PC-9 (cell line): ENCODE measurements at regions not wholly inside any gene's neighbourhood (a gene's known extent, or its start where the extent isn't known, plus 50 kb on each side); places are given as distances from the start of the nearest gene placed in this dataset.

Experiments used
- CTCF ChIP-seq: fragments of 200-600 bp; sonication (generic); conservative IDR thresholded peaks from 2 replicates; pipeline ENCODE4 v1.6.1; 2017; ENCODE audit warnings: mixed run types, antibody characterized with exemption, mild to moderate bottlenecking, moderate library complexity
- EZH2 ChIP-seq: fragments of 200-600 bp; sonication (generic); IDR thresholded peaks from 2 replicates; pipeline ENCODE4 v1.8.0; 2017; ENCODE audit warnings: antibody characterized with exemption, low read depth

DNA sequence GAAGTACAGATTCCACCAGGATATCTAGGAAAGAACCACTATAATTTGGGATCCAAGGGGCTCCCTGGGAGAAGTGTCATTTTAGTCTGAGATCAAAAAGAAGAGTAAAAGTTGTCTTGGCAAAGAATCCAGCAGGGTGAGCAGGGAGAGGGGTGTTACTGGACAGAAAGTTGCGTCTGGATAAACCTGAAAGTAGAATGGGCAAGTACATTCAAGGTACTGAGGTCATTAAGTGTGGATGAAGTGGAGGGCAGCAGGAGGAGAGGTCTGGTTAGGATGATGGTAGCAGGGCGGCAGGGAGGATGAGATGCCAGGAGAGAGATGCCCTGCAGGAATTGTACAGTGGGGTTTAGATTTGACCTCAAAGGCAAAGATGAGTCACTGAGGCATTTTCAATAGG is 253.3 kb downstream of the KLF13 start:
- TF ChIP-seq CTCF (no peak), EZH2 (no peak)
